NCI-H82 treated with DMSO at 0.1 percent for 48 hours (cell line): ENCODE measurements at regions not wholly inside any gene's neighbourhood (a gene's known extent, or its start where the extent isn't known, plus 50 kb on each side); places are given as distances from the start of the nearest gene placed in this dataset.
"Not testable (repeated sequence)": the region's sequence is repeated elsewhere in the genome, so short reads cannot be mapped to it uniquely, and the experiment has no call there.

ENCODE experiments used
- DNase-seq: peaks from one replicate; lab custom pipeline; 2025; ENCODE audit not compliant: unreplicated experiment; lab: John Stamatoyannopoulos, UW

DNA sequence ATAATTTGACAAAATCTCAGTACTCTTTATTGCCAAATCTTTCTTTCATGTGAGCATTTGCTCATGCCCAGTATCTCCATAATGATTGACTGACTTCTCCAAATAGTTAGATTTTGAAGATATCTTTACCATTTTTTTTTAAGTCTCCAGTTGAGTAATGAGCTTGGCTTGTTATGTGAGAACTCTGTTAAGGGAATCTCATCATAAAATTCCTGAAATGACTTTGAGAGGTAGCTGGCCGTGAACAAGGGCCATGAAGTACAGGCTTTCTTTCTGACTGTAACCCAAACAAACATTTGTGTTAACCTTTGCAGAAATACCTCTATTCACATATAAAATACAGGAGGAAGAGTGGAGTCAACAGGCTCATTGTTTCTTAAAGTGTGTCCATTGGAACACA lies 449.7 kb downstream of the IRS2 start:
- DNase-seq = no peak

DNA sequence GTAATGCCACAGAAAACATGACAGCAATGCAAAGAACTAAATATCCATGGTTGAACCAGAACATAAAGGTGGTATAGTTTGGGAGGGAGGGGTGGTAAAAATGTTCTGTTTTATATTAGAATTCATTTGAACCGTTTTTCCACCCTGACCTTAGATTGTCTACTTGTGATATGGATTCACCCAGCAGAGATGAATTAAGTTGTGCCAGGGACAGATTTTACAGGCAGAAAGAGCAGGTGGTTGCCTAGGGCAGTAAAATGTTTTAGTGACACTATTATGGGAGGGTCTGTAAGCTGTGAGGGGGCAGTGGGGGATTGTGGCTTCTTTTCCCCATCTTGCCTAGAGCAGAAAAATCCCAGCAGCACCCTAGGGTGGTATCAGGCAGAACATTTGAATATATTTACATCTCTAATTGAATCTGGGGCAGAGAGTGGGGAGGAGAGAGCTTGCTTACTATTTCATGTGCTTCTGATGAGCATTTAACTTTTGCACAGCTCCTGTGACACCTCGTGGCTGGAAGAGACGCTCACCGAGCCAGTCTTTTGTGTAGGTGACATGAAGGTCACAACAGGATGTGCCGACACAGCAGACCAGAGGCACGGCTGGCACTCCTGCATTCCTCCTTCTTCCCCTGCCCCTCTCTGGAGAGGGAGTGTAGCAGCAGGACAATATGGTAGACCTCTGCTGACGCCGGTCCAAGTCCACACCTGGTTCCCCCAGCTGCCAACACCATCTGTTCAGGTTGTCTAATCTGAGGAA lies 452.3 kb downstream of the IRS2 start:
- peak; percentile 32 for DNase-seq

DNA sequence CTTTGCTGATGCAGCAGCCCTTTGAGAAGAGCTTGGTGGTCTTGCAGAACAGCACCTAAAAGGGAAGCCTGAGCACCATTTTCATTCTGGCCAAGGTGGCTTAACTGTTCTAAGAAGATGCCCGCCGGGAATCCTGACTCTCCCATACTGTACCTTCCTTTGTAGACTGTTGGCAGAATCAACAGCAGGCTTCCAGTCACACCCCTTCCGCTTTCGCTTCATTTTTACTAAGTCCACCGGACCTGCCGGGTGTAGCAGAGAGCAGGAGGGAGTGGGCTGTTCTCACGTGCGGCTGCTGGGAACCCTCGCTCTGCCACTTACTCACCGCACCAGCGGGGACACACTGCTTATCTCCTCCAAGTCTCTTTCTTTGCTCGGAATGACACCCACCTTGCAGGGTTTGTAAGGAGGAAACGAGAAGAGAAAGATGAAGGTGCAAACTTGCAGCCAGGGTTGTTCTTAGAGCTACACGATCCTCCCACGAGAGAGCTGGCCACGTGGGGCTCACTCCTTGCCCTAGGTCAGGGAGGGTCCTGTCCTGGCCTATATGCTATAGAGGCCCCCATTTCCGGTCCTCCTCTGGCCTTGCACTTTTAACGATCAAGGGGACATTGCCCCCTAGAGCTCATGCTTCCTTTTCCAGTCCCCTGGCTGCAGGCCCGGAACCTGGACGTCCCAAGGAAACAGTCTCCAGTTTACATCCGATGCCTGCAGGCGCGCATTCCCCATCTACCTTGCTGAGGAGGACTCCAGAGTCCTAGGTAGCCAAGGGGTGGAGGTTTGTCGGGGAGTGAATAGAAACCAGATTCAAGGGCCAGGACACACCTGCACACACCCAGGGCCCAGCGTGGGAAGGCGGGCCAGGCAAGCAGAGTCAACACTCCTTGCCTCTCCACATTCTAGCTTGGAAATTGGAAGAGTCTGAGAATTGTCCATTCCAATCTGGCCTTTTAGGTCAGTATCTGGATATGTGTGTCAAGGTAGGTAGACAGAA lies 453.6 kb downstream of the IRS2 start:
- DNase-seq = no peak

DNA sequence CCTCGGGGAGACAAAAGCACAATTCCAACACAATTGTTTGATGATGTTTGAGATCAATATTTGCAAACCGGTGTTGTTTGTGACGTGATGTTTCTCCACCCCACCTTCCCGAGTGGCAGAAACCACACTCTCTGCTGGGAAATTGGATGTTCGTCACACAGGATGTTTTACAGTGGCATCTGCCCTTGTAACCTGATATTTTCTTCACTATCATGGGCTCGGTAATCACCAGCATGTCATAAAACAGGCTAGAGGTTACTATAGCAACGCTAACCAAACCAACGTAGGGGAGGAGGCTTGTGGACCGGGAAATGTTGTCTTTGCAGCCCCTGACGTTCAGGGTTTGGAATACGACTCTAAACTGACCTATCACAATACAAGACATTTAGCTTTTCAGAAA lies 454.5 kb downstream of the IRS2 start:
- peak; percentile 14 for DNase-seq

DNA sequence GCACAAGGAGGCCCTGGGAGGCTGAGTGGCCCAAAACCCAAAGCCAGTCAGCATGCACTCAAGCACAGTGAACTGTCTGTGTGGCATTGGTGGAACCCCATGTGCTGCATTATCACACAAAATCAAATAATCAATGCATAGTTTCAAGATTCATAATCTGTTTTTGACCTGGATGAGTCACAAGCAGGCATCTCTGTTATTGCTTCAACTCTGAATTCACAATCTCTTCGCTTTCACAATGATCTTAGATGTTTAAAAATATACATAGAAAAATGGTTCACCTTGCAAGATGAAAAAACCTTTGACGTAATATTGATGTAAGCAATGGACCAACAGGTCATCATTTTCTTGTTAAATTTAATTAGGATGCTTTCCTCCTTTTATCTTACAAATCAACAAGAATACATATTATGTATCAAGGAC lies 455.4 kb downstream of the IRS2 start:
- no peak for DNase-seq

DNA sequence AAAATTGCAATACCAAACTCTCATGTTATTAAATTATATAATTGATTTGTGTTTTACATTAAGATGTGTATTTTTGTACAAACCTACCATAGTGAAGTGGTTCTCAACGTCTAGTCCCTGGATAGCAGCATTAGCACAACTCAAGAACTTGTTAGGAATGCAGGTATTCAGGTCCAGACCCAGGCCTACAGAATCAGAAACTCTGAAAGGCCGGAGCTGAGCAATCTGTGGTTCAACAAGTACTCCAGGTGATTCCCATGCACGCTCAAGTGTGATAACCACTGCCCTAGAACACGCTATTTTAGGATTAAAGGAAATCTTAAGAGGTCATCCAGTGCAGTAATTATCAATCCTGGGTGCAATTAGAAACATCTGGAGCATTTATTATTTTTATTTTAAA lies 456.3 kb downstream of the IRS2 start:
- no peak for DNase-seq

DNA sequence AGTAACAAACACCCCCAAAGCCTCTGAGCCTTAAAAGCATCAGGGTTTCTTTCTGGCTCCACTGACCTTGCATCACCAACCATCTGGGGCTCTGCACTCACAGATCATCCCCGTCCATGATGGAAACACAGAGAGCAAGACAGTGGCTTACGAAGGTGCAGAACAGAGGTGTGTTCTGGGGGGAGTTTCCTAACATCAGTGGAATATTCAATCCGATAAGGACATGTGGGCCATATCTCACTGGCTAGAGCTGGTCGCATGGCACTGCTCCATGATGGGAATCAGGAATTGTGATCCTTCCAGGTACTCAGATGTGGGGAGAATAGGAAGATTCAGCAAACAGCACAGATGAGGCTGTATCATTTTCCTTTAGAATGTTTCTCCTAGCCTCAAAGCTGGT lies 457.2 kb downstream of the IRS2 start:
- DNase-seq = no peak

DNA sequence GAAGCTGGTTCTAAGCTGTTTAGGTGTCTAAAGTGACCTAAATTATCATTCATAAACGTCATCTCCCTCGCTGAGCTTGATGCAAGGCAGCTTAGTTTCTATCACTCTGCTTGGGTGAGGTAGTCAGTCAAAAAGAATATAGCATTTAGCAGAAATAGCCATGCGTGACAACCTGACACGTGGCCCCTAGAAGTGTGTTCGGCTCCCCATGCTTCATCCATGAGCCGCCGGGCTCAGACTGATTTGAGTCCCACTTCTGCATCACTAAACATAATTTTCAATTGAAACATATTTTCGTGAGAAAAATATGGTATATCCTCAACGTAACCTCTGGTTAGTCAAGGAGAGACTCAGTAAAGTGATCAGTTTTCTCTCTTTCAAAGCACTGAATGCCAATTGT lies 459.8 kb downstream of the IRS2 start:
- DNase-seq = no peak

DNA sequence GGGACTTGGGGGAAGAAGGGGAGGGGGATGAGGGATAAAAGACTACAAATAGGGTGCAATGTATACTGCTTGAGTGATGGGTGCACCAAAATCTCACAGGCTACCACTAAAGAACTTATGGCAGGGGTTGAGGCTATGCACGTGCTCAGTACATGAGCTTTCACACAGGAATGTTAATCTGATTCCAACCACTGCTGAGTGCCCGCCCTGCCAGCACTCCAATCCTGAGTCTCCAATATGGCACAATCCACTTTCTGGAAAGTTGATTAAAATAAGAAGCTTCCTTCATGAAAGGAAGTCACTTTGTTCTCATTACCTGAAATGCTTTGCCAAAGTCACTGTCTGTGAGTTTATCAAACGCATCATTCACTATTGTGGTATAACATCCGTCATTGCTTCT lies 463.0 kb downstream of the IRS2 start:
- no peak for DNase-seq

DNA sequence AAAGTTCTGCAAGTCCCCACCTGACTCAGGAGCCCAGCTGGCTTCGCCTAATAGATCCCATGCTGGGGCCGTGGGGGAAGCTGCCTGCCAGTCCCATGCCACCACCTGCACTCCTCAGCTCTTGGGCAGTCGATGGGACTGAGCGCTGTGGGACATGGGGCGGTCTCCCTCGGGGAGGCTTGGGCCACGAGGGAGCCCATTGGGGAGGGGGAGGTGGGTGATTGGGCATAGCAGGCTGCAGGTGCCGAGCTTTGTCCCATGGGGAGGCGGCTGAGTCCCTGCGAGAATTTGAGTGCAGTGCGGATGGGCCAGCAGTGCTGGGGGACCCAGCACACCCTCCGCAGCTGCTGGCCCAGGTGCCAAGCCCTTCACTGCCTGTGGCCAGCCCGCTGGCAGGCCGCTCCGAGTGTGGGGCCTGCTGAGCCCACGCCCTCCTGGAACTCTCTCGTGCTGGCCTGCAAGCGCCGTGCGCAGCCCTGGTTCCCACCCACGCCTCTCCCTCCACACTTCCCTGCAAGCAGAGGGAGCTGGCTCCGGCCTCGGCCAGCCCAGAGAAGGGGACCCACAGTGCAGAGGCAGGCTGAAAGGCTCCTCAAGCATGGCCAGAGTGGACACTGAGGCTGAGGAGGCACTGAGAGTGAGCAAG lies 467.3 kb downstream of the IRS2 start:
- DNase-seq = no peak

DNA sequence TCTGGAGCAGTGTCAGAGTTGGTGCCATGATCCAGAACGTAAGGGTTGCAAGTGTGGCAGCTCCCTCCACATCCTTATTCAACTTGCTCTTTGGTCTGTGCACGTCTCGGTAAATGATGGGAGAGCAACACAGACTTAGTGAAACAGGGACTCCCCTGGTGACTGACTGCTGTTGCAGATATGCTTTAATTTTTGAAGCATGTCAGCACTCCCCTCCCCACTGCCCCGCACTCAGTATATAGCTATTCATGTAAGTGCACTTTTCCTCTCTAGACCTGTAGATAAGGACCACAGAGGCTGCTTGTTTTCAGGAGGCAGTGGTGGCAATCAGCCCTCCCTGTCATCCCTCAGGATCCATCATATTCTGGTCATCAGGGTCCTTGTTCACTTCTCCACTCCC lies 470.9 kb downstream of the IRS2 start:
- no peak for DNase-seq

DNA sequence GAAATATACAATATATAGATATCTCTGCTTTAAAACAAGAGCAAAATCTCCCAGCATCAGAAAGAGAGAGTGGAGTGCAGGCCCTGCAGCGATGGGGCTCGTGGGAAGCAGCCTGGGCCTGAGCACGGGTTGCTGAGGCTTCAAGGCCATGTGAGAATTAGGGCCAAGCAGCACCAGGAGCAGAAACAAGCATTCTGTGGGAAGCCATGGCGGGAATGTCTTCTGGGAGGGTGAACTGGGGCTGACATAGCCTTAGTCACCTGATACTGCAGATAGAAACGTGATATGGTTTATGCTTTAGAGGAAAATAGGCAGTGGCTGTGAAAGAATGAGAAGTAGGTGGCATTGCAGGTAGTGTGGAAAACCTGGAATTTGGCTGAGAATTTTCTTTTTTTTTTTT lies 472.3 kb downstream of the IRS2 start:
- DNase-seq = no peak

DNA sequence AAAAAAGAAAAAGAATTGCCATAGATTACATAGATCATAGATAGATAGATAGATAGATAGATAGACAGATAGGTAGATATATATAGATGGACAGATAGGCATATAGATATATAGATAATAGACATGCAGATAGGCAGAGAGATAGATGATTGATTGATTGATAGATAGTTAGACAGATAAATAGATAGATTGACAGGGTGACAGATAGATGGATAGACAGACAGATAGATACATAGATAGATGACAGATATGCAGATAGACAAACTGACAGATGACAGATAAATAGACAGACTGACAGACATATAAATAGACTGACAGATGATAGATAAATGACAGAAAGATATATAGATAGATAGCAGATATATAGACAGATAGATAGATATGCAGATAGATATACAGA lies 474.0 kb downstream of the IRS2 start:
- DNase-seq = no peak

DNA sequence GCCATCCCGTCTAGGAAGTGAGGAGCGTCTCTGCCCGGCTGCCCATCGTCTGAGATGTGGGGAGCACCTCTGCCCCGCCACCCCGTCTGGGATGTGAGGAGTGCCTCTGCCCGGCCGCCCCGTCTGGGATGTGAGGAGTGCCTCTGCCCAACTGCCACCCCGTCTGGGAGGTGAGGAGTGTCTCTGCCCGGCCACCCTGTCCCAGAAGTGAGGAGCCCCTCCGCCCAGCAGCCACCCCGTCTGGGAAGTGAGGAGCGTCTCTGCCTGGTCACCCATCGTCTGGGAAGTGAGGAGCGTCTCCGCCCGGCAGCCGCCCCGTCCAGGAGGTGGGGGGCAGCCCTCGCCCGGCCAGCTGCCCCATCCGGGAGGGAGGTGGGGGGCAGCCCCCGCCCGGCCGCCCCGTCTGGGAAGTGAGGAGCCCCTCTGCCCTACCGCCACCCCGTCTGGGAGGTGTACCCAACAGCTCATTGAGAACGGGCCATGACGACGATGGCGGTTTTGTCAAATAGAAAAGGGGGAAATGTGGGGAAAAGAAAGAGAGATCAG lies 474.9 kb downstream of the IRS2 start:
- DNase-seq = not testable (repeated sequence)

DNA sequence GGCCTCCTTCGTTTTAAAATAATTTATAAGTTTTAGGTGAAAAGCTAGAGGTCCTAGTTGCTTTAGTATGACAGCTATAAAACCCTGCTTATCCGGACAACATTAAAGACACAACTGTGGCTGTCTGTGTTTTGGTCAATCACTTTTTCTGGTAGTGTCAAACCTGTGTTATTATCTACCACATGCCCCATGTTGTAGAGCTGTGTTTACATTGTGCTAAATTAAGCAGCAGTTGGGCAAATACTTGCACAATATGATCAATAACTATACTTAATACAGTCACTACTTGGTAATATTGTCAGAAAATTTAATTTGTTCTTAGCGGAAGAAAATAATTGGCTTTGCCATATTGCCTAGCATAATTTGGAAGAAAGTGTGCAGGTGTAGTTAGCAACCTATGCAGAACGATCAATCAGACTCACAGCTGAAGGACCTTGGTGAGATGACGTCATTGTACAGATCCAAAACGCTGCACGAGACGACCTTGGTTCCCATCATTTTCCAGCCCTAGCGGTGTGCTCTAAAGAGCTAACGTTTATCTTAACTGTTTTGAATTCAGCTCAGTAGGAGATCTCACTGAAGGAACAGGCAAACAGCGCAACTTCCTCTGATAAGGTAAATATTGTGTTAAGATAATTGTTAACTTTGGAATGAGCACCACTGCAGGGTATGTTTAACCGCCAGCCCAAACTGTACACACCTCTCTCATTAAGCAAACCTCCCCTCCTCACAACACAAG lies 476.6 kb downstream of the IRS2 start:
- no peak for DNase-seq

DNA sequence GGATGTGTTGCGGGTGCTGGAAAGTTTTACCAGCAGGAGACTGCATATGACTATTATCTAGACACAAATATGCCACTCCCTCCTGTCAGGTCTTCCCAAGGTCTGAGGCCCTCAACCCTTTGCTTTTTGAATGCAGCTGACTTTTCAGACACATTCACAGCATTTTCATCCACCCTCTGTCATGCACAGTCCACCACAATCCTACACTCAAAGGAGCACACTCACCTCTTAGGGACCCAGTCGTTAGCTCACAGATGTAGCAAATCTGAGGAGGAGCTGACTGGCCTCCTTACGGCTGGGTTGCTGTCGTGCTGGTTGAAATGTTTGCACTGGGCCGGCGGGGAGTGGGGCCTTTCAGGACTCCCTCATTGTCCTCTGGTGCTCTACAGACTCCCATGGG lies 479.4 kb downstream of the IRS2 start:
- no peak for DNase-seq

DNA sequence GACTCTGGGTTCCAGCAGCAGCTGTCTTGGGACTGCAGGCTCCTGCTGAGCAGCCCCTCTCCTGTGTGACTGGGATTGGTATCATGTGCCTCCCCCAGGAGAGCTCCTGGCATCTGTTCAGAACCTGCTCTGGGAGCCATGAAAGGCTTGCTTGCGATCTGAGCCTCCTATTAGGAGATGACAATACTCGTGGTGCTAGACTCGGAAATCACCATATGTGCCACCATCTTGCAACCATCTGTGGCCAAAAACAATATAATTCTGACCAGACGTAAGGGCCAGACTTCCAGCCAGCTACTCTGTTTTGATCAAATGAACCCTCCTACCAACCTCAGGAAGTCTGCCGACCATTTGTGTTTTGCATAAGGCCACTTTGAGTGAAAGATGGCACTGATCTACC lies 484.7 kb downstream of the IRS2 start:
- no peak for DNase-seq

DNA sequence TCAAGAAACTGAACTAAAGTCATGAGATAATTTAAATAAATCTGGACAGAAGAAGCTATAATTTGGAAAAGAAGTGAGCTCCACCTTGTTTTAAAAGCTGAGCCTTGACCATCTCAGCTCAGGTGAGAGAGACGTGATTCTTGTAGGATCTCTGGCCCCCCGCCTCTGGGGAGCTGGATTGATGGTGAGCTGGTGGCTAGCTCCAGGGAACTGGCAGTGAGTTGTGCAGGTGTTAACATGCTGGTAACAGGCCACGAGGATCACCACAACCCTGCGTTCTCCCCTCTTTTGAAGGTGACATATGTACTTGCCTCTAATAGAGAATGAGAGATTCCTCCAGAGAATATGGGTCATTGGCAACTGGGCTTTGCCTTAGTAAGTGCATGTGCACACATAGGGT lies 485.1 kb downstream of the IRS2 start:
- no peak for DNase-seq

DNA sequence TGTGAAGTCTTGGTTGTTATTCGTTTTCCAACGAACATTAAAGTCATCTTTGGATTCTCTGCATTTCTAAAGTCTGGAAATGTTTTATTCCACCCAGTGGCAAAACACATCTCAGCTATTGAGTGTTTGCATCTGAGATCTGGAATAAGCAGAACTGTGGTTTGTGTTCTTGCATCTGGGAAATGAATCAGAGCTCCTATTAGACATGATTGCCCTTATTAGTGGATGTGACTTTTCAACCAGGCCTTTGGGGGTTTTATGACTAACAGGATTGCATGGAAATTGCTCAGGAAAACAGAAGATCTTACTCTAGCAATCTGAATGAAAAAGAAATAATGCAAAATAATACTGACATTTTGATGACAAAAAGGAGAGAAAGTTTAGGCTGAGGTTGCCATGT lies 488.8 kb downstream of the IRS2 start:
- no peak for DNase-seq

DNA sequence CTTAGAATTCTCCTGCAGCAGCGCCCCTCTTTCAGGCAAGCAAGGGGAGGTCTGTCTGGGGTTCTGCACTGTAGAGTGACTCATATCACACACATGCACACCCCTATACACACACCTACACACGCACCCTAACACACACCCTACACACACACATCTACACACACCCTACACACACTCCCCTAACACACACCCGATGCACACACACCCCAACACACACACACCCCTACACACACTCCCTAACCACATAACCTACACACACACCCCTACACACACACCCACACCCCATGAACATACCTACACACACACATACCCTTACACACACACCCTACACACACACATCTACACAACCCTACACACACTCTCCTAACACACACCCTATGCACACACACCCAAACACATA lies 493.2 kb downstream of the IRS2 start:
- no peak for DNase-seq
